GM23338 (cell line): ENCODE measurements at regions not wholly inside any gene's neighbourhood (a gene's known extent, or its start where the extent isn't known, plus 50 kb on each side); places are given as distances from the start of the nearest gene placed in this dataset.

Experiments used
- ATAC-seq: fragments of 200-7000 bp; cut with Tn5 transposase; 3 replicates; pipeline ENCODE4 v1.9.1; 2020
- DNase-seq: peaks from one replicate; pipeline ENCODE4 v3.0.0-alpha.2; 2015; ENCODE audit warnings: low spot score
- H2AFZ ChIP-seq: fragments of 200-600 bp; sonication (generic); 2 replicates; pipeline ENCODE4 v1.8.0; 2016; ENCODE audit warnings: antibody characterized with exemption, mild to moderate bottlenecking, moderate library complexity
- H3F3A ChIP-seq: fragments of 200-600 bp; sonication (generic); replicated peaks from 2 replicates; pipeline ENCODE4 v1.8.0; 2017; ENCODE audit warnings: antibody characterized with exemption, mixed run types, low read depth
- H3K27ac ChIP-seq: fragments of 200-600 bp; sonication (generic); 2 replicates; pipeline ENCODE4 v1.6.1; 2016; ENCODE audit warnings: low read depth
- H3K27me3 ChIP-seq: fragments of 200-600 bp; sonication (generic); 2 replicates; pipeline ENCODE4 v1.8.0; 2016; ENCODE audit warnings: mild to moderate bottlenecking, mixed run types, moderate library complexity; ENCODE audit not compliant: insufficient read depth
- H3K36me3 ChIP-seq: fragments of 200-600 bp; sonication (generic); 2 replicates; pipeline ENCODE4 v1.8.0; 2016; ENCODE audit warnings: mild to moderate bottlenecking; ENCODE audit not compliant: insufficient read depth
- H3K4me1 ChIP-seq: fragments of 200-600 bp; sonication (generic); 2 replicates; pipeline ENCODE4 v1.8.0; 2016; ENCODE audit warnings: mild to moderate bottlenecking, moderate library complexity; ENCODE audit not compliant: insufficient read depth
- H3K4me2 ChIP-seq: fragments of 200-600 bp; sonication (generic); 2 replicates; pipeline ENCODE4 v1.7.1; 2017; ENCODE audit warnings: mixed run types
- H3K4me3 ChIP-seq: fragments of 200-600 bp; sonication (generic); 2 replicates; pipeline ENCODE4 v1.6.1; 2016; ENCODE audit warnings: mixed run types
- H3K79me2 ChIP-seq: fragments of 200-600 bp; sonication (generic); replicated peaks from 2 replicates; pipeline ENCODE4 v1.8.0; 2017; ENCODE audit warnings: mild to moderate bottlenecking; ENCODE audit not compliant: insufficient read depth
- H3K9me2 ChIP-seq: fragments of 200-600 bp; sonication (generic); 2 replicates; pipeline ENCODE4 v1.8.0; 2017; ENCODE audit not compliant: insufficient read depth
- H4K20me1 ChIP-seq: fragments of 200-600 bp; sonication (generic); replicated peaks from 2 replicates; pipeline ENCODE4 v1.8.0; 2017; ENCODE audit warnings: mild to moderate bottlenecking; ENCODE audit not compliant: insufficient read depth
- H3K27ac Mint-ChIP-seq: 2 replicates; pipeline ENCODE4 v1.8.0; 2020; ENCODE audit warnings: inconsistent platforms, mild to moderate bottlenecking, moderate library complexity, mixed read lengths
- H3K27me3 Mint-ChIP-seq: 3 replicates; pipeline ENCODE4 v1.8.0; 2022; ENCODE audit warnings: low read depth, mild to moderate bottlenecking, moderate library complexity, mixed read lengths, inconsistent platforms; ENCODE audit not compliant: insufficient read depth, poor library complexity
- H3K36me3 Mint-ChIP-seq: 3 replicates; pipeline ENCODE4 v1.8.0; 2021; ENCODE audit warnings: low read depth, mild to moderate bottlenecking, inconsistent platforms, moderate library complexity, mixed read lengths
- H3K4me1 Mint-ChIP-seq: 3 replicates; pipeline ENCODE4 v1.8.0; 2020; ENCODE audit warnings: mild to moderate bottlenecking, inconsistent platforms, mixed read lengths
- H3K4me3 Mint-ChIP-seq: 3 replicates; pipeline ENCODE4 v1.8.0; 2021; ENCODE audit warnings: moderate library complexity, mild to moderate bottlenecking, inconsistent platforms, mixed read lengths
- H3K9me3 Mint-ChIP-seq: 3 replicates; pipeline ENCODE4 v1.8.0; 2020; ENCODE audit warnings: moderate library complexity, mild to moderate bottlenecking, inconsistent platforms, mixed read lengths
- CREB1 ChIP-seq: fragments of 250-450 bp; sonication (Bioruptor Pico); IDR thresholded peaks from 2 replicates; pipeline ENCODE4 v1.5.0; 2020; ENCODE audit warnings: low read depth, mild to moderate bottlenecking, moderate library complexity
- CTCF ChIP-seq, 2 experiments: fragments of 200-600 bp in 1 of 2; sonication (generic) in 1 of 2; conservative IDR thresholded peaks; 2 replicates each; pipeline versions ENCODE4 v1.5.1 to v1.6.1; 2016 to 2017; ENCODE audit warnings: antibody characterized with exemption in 2 of 2, low read depth in 2 of 2, mild to moderate bottlenecking in 2 of 2, moderate library complexity in 1 of 2
- EZH2 ChIP-seq: fragments of 200-600 bp; sonication (generic); IDR thresholded peaks from one replicate; pipeline ENCODE4 v1.8.0; 2017; ENCODE audit warnings: antibody characterized with exemption, mild to moderate bottlenecking, low read depth; ENCODE audit not compliant: unreplicated experiment
- EZH2phosphoT487 ChIP-seq: fragments of 200-600 bp; sonication (generic); IDR thresholded peaks from one replicate; pipeline ENCODE4 v1.8.1; 2018; ENCODE audit warnings: antibody characterized with exemption; ENCODE audit not compliant: unreplicated experiment
- NANOG ChIP-seq: IDR thresholded peaks from 2 replicates; pipeline ENCODE4 v1.6.1; 2016; ENCODE audit warnings: antibody characterized with exemption, borderline replicate concordance
- REST ChIP-seq: IDR thresholded peaks from one replicate; pipeline ENCODE4 v1.6.1; 2018; ENCODE audit warnings: antibody characterized with exemption; ENCODE audit not compliant: unreplicated experiment
- ZNF114 ChIP-seq: fragments of 250-450 bp; sonication (Bioruptor Pico); IDR thresholded peaks from 2 replicates; pipeline ENCODE4 v1.5.0; 2020; ENCODE audit warnings: mild to moderate bottlenecking, moderate library complexity
- ZNF331 ChIP-seq: fragments of 250-450 bp; sonication (Bioruptor Pico); IDR thresholded peaks from 2 replicates; pipeline ENCODE4 v1.5.0; 2020; ENCODE audit warnings: low read depth, mild to moderate bottlenecking, moderate library complexity

GRCh38 chr2:19818039-19818438 lies 83.7 kb downstream of the TTC32 start:
- DNase-seq = no peak

GRCh38 chr2:19815746-19816145 lies 86.0 kb downstream of the TTC32 start:
- Mint-ChIP-seq H3K36me3 (no peaks in the 10 kb centered on the region), H3K27me3 (peaks cover 3% of the 10 kb centered on the region), H3K4me3 (no peak overlapping the region), H3K4me1 (no peaks in the 10 kb centered on the region), H3K27ac (no peak overlapping the region), H3K9me3 (no peaks in the 10 kb centered on the region)
- no peak for ATAC-seq
- Histone ChIP-seq H2AFZ (no peak overlapping the region), H3F3A (no peaks in the 10 kb centered on the region), H3K36me3 (no peaks in the 10 kb centered on the region), H3K27me3 (no peaks in the 10 kb centered on the region), H3K79me2 (no peaks in the 10 kb centered on the region), H4K20me1 (no peaks in the 10 kb centered on the region), H3K4me3 (no peak overlapping the region), H3K4me1 (no peaks in the 10 kb centered on the region), H3K27ac (no peak overlapping the region), H3K4me2 (no peak overlapping the region), H3K9me2 (0 out of 2 replicates have a peak, but pooled peaks cover 9% of the 10 kb centered on the region)
- no peak for TF ChIP-seq REST
- TF ChIP-seq EZH2 = no peak
- TF ChIP-seq CREB1 = no peak
- no peak for TF ChIP-seq ZNF331 (CRISPR knock-in tag)
- TF ChIP-seq CTCF (conservative IDR thresholded peaks at IDR 0.05; ENCODE audit: low read depth in 2 of 2) = no peak
- TF ChIP-seq NANOG = no peak
- no peak for DNase-seq

More at GRCh38 chr2:19818039-19818438, 83.7 kb downstream of the TTC32 start:
- Histone ChIP-seq H3K9me2 (0 out of 2 replicates have a peak, but pooled peaks cover 6% of the 10 kb centered on the region), H3K36me3 (no peaks in the 10 kb centered on the region), H3K4me3 (no peak overlapping the region), H3K4me2 (no peak overlapping the region), H2AFZ (no peak overlapping the region), H4K20me1 (no peaks in the 10 kb centered on the region), H3K27me3 (no peaks in the 10 kb centered on the region), H3K79me2 (no peaks in the 10 kb centered on the region), H3K27ac (no peak overlapping the region), H3K4me1 (no peaks in the 10 kb centered on the region), H3F3A (no peaks in the 10 kb centered on the region)
- Mint-ChIP-seq H3K4me1 (no peaks in the 10 kb centered on the region), H3K36me3 (no peaks in the 10 kb centered on the region), H3K27ac (no peak overlapping the region), H3K9me3 (no peaks in the 10 kb centered on the region), H3K4me3 (no peak overlapping the region), H3K27me3 (no peaks in the 10 kb centered on the region)
- no peak for TF ChIP-seq ZNF114 (CRISPR knock-in tag)
- TF ChIP-seq CTCF (conservative IDR thresholded peaks at IDR 0.05; ENCODE audit: low read depth in 2 of 2) = no peak
- no peak for TF ChIP-seq EZH2phosphoT487
- TF ChIP-seq ZNF331 (CRISPR knock-in tag) = no peak
- TF ChIP-seq NANOG = no peak
- no peak for ATAC-seq
